ENCODE measurements at regions not wholly inside any gene's neighbourhood (a gene's known extent, or its start where the extent isn't known, plus 50 kb on each side); places are given as distances from the start of the nearest gene placed in this dataset.

DNA sequence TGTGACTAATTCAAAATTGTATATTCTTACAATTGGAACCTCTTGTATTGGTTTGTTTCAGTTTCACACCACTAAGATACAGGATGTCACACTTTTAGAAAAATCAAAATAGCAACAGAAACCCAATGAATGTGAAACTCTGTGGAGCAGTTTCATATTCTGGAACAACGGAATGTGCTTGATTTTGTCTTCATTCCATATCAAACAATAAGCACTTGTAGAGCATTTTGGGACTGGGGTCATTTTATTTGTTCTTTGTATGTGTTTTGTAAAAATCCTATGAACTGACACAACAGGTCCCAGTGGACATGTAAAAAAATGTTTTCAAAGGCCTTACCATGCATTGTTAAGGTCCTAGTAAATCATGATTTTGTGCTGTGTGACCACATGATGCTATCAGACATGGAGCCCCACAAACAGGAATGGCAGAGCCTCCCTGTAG, 123.1 kb downstream of the DKK1 start:
- TF ChIP-seq, protein P1, sequence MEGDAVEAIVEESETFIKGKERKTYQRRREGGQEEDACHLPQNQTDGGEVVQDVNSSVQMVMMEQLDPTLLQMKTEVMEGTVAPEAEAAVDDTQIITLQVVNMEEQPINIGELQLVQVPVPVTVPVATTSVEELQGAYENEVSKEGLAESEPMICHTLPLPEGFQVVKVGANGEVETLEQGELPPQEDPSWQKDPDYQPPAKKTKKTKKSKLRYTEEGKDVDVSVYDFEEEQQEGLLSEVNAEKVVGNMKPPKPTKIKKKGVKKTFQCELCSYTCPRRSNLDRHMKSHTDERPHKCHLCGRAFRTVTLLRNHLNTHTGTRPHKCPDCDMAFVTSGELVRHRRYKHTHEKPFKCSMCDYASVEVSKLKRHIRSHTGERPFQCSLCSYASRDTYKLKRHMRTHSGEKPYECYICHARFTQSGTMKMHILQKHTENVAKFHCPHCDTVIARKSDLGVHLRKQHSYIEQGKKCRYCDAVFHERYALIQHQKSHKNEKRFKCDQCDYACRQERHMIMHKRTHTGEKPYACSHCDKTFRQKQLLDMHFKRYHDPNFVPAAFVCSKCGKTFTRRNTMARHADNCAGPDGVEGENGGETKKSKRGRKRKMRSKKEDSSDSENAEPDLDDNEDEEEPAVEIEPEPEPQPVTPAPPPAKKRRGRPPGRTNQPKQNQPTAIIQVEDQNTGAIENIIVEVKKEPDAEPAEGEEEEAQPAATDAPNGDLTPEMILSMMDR (IDR thresholded peaks at IDR 0.05), result no peak
- no peak for TF ChIP-seq POLR2A (IDR thresholded peaks at IDR 0.05)

Measured in adrenal gland (tissue), 5 donors.